Fibroblast of upper back skin (primary cell): ENCODE measurements at regions not wholly inside any gene's neighbourhood (a gene's known extent, or its start where the extent isn't known, plus 50 kb on each side); places are given as distances from the start of the nearest gene placed in this dataset.
"Not testable (repeated sequence)": the region's sequence is repeated elsewhere in the genome, so short reads cannot be mapped to it uniquely, and the experiment has no call there.

Experiments
- DNase-seq: peaks from one replicate; pipeline ENCODE4 v3.0.0-alpha.2; 2013

GRCh38 chr6:81455641-81456040 is 296.8 kb downstream of the TENT5A start:
- DNase-seq, result no peak

GRCh38 chr6:81451787-81452186 is 300.7 kb downstream of the TENT5A start:
- peak; percentile 89 for DNase-seq

- DNase-seq, result peak; percentile 69
Observed at GRCh38 chr6:81450180-81450579, 302.3 kb downstream of the TENT5A start.

- DNase-seq, result no peak
Observed at GRCh38 chr6:81446509-81446908, 306.0 kb downstream of the TENT5A start.

- DNase-seq, result no peak
Observed at GRCh38 chr6:81439417-81439816, 313.1 kb downstream of the TENT5A start.

GRCh38 chr6:81436990-81437389 is 315.5 kb downstream of the TENT5A start:
- DNase-seq, result no peak

GRCh38 chr6:81413306-81413705 is 339.2 kb downstream of the TENT5A start:
- no peak for DNase-seq

- peak; percentile 77 for DNase-seq
Observed at GRCh38 chr6:81401970-81402690, 350.4 kb downstream of the TENT5A start.

- no peak for DNase-seq
Observed at GRCh38 chr6:81396916-81397315, 355.6 kb downstream of the TENT5A start.

- DNase-seq, result no peak
Observed at GRCh38 chr6:81387163-81387562, 365.3 kb downstream of the TENT5A start.

- peak; percentile 94 for DNase-seq
Observed at GRCh38 chr6:81384921-81385320, 367.6 kb downstream of the TENT5A start.

- DNase-seq, result no peak
Observed at GRCh38 chr6:81383472-81383871, 369.0 kb downstream of the TENT5A start.

- DNase-seq, result no peak
Observed at GRCh38 chr6:81382852-81383251, 369.6 kb downstream of the TENT5A start.

- DNase-seq, result no peak
Observed at GRCh38 chr6:81381382-81381916, 371.0 kb downstream of the TENT5A start.

GRCh38 chr6:81380718-81381338 is 371.7 kb downstream of the TENT5A start:
- DNase-seq, result no peak

- no peak for DNase-seq
Observed at GRCh38 chr6:81376745-81377144, 375.7 kb downstream of the TENT5A start.

GRCh38 chr6:81373414-81373813 is 379.1 kb downstream of the TENT5A start:
- peak; percentile 70 for DNase-seq

GRCh38 chr6:81371930-81372329 is 380.6 kb downstream of the TENT5A start:
- DNase-seq, result no peak

- peak; percentile 20 for DNase-seq
Observed at GRCh38 chr6:81366972-81367371, 385.5 kb downstream of the TENT5A start.

GRCh38 chr6:81362246-81362645 is 390.2 kb downstream of the TENT5A start:
- DNase-seq, result peak; percentile 89

GRCh38 chr6:81353262-81353661 is 399.2 kb downstream of the TENT5A start:
- no peak for DNase-seq

GRCh38 chr6:81344026-81344425 is 408.5 kb downstream of the TENT5A start:
- DNase-seq, result not testable (repeated sequence)

- DNase-seq, result no peak
Observed at GRCh38 chr6:81340946-81341345, 411.5 kb downstream of the TENT5A start.

GRCh38 chr6:81331526-81331925 is 421.0 kb downstream of the TENT5A start:
- peak; percentile 81 for DNase-seq
